NCI-H2107 treated with DMSO at 0.1 percent for 48 hours (cell line): ENCODE measurements at regions not wholly inside any gene's neighbourhood (a gene's known extent, or its start where the extent isn't known, plus 50 kb on each side); places are given as distances from the start of the nearest gene placed in this dataset.
"Not testable (repeated sequence)": the region's sequence is repeated elsewhere in the genome, so short reads cannot be mapped to it uniquely, and the experiment has no call there.

Source experiments
- DNase-seq: peaks from one replicate; lab custom pipeline; 2025; ENCODE audit not compliant: unreplicated experiment; lab: John Stamatoyannopoulos, UW

DNA sequence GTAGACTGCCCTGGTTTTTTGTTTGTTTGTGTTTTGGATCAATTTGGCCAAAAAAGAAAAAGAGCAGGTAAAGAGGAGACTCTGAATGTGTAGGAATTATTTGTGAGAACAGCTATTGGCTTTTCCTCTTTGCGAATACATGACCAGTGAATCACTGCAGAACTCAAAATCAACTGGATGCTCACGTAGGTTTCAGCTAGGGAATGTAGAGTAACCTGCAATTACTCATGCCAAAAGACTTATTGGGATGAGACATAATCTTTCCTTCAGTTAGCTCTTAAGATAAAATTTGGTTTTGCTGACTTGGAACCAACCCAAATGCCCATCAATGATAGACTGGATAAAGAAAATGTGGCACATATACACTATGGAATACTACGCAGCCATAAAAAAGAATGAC is 348.0 kb downstream of the NPR3 start:
- DNase-seq, result no peak

DNA sequence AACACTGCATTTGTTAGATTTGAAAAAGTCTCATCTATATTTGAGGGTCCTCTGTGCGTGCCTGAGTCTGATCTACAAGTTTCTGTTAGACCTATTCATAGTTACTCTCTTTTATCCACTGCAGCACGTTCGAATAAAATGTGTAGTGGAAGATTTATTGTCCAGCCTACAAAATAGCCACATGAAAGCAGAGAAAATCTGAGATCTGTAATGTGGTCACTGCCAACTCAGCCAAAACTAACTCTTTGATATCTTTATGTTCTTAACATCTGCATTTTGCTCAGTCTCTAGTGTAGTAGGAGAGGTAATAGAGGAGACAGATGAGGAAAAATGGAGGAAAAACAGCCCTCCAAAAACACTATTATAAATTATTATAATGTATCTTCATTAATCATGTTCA is 354.0 kb downstream of the NPR3 start:
- DNase-seq, result no peak

GRCh38 chr5:33067291-33067690 is 356.2 kb downstream of the NPR3 start:
- DNase-seq, result no peak

GRCh38 chr5:33068786-33069185 is 357.7 kb downstream of the NPR3 start:
- no peak for DNase-seq

DNA sequence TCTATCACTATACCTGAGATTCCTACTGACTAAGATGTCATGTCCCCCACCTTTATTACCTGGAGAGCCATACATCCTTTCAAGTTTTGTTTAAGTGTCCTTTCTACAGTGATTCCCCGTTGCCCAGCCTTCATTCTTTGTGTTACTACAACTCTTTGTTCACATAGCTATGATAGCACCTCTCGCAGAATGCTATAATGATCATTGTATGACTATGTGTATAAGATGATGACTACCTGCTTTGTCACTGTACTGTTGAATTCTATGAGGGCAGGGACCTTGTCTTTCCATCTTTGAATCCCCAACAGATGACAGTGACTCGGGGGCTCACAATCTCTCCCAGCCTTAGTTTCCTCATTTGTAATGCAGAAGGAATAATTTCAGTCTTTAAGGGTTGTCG is 361.2 kb downstream of the NPR3 start:
- no peak for DNase-seq

DNA sequence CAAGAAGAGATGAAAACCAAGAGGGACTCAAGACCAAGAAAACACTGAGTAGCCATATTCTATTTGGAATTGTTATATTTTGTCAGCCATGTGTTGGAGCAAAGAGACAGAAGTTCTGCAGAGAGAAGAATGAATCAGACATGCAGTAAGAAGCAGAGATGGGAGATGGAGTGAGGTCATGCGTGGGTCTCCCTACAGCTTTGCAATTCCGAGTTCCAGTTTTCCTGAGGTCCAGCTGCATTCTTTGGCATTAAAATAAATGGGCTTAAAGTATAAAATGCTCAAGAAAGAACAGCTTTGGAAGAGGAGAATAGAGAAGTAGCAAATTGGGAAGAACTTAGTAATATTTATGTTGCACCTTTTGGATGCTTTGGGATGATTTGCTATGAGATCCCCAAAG is 361.6 kb downstream of the NPR3 start:
- DNase-seq, result no peak

- DNase-seq, result no peak
These were observed 362.8 kb downstream of the NPR3 start for GRCh38 chr5:33073881-33074327.

DNA sequence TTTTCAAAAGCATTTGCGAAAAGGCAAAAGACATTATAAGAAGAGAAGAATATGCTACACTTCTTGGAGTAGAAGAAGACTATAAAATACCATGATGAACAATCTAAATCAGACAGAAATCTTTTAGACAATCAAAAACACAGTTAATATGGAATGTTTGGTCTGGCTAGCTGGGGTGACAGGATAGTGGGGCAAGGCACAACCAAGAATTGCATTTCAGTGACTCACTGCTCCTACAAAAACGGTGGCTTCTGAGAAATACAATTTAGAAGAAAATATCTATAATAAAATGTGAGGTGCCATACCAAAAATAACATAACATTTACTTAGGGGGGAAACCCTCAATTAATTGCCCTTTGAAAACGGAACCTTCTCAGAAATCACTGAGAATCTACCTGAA is 363.4 kb downstream of the NPR3 start:
- no peak for DNase-seq

DNA sequence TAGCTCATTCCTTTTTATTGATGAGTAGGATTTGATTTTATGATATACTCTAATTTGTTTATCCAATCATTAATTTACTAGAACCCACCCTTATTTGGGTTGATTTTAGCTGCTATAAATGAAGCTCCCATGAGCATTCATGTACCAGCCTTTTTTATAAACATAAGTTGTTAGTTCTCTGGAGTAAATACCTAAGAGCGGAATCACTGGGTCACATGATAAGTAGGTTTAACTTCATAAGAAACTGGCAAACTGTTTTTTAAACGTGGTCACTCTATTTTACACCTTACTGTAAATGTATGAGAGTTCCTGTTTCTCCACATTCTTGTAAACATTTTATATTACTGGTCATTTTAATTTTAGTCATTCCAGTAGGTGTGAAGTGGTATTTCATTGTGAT is 364.6 kb downstream of the NPR3 start:
- DNase-seq, result no peak

- no peak for DNase-seq
These were observed 361.2 kb upstream of the TARS1 start for GRCh38 chr5:33079548-33079947.

DNA sequence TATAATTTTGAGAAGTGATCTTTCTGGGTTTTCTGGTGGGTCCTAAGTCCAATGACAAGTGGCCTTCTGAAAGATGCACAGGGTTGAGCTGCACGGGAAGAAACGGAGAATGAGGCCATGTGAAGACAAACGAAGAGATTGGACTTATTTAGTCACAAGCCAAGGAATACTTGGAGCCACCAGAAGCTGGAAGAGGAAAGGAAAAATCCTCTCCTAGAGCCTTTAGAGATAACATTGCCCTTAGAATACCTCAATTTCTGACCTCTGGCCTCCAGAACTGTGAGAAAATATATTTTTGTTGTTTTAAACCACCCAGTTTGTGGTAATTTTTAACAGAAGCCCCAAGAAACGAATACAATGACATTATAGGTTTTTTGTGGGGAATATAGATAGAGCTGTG is 360.5 kb upstream of the TARS1 start:
- DNase-seq, result no peak

- DNase-seq, result no peak
These were observed 352.6 kb upstream of the TARS1 start for GRCh38 chr5:33088176-33088575.

DNA sequence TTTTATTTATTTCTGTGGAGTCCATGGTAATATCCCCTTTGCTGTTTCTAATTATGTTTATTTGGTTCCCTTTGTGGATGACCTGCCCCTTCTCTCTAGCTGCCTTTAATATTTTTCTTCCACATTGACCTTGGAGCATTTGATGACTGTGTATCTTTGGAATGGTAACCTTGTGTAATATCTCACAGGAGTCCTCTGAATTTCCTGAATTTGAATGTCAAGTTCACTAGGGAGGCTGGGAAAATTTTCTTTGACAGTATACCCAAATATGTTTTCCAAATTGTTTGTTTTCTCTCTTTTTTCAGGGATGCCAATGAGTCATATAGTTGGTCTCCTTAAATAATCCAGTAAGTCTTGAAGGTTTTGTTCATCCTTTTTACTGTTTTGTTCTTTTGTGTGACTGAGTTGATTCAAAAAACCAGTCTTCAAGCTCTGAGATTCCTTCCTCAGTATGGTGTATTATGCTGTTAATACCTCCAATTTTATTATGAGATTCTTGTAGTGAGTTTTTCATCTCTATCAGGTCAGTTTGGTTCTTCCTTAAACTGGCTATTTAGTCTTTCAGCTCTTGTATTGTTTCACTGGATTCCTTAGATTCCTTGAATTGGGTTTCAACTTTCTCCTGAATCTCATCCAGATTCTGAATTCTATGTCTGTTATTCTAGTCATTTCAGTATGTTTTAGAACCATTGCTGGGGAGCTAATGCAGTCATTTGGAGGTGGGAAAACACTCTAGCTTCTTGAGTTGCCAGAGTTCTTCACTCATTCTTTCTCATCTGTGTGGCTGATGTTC is 349.0 kb upstream of the TARS1 start:
- DNase-seq, result no peak

GRCh38 chr5:33092719-33093118 is 348.0 kb upstream of the TARS1 start:
- DNase-seq, result no peak

GRCh38 chr5:33102551-33102950 is 338.2 kb upstream of the TARS1 start:
- no peak for DNase-seq

DNA sequence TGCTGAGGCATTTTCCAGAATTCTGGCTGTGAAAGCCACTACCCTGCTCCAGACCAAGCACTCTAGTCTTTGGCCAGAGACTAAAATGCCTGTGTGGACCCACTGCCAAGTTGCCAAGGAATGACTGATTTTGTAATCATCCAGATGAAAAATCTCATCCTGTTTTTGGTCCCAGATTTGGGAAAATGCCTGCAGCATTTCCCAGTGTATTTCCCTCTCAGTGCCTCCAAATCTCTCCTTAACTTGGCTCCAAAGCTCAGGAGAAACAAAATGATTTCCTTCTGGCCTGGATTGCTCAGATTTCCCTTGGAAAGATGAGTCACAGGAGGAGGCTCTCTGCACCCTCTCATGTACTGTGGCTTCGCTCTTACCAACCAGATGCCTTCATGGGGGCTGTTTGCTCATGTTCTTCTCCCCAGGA is 335.2 kb upstream of the TARS1 start:
- no peak for DNase-seq

DNA sequence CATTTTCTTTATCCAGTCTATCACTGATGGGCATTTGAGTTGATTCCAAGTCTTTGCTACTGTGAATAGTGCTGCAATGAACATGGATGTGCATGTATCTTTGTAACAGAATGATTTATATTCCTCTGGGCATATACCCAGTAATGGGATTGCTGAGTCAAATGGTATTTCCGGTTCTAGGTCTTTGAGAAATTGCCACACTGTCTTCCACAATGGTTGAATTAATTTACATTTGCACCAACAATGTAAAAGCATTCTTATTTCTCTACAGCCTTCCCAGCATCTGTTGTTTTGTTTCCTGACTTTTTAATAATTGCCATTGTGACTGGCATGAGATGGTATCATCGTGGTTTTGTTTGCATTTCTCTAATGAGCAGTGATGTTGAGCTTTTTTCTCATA is 330.3 kb upstream of the TARS1 start:
- not testable (repeated sequence) for DNase-seq

GRCh38 chr5:33114361-33114760 is 326.4 kb upstream of the TARS1 start:
- DNase-seq, result no peak

DNA sequence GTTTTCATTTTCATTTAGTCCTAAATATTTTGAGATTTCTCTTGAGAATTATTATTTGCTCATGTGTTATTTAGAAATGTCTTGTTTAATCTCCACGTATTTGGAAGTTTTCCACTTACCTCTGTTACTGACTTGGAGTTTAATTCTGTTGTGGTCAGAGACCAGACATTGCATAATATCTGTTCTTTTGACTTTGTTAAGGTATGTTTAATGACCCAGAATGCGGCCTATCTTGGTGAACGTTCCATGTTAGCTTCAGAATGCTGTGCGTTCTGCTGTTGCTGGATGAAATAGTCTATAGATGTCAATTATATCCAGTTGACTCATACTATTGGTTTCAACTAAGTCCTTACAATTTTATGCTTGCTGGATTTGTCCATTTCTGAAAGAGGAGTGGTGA is 325.3 kb upstream of the TARS1 start:
- DNase-seq, result no peak

DNA sequence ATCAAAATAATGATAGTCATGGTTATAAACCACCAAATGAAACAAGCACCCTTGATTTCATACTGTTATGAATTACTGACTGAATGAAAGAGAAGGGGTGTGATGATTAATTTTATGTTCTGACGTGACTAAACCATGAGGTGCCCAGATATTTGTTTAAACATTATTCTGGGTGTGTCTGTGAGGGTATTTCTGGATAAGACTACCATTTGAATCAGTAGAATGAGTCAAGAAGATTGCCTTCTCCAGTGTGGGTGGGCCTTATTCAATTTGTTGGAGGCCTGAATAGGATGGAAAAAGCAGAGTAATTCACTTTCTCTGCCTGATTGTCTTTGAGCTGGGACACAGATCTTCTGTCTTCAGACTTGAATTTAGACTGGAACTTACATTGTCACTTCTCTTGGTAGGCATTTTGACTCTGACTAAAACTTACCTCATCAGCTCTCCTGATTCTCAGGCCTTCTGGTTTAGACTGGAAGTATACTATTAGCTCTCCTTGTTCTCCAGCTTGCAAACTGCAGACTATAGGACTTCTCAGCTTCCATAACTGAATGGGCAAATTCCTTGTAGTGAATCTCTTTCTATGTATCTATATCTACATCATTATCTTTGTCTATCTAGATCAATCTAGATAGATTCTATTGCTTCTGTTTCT is 321.9 kb upstream of the TARS1 start:
- DNase-seq, result no peak

GRCh38 chr5:33120671-33121070 is 320.1 kb upstream of the TARS1 start:
- no peak for DNase-seq

- DNase-seq, result no peak
These were observed 311.5 kb upstream of the TARS1 start for GRCh38 chr5:33129309-33129708.

DNA sequence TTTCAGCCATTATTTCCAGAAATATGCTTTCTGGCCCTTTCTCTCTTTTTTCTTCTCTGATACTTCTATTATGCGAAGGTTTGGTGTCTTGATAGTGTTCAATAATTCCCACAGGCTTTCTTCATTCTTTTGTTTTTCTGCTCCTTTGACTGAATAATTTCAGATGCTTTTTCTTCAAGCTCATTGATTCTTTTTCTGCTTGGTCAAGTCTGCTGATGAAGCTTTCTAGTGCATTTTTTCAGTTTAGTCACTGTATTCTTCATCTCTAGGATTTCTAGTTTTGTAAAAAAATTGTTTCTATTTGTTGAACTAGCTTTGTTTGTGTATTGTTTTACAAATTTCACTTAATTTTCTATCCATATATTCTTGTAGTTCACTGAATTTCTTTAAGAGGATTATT is 304.0 kb upstream of the TARS1 start:
- DNase-seq, result no peak
